Activated CD8-positive, alpha-beta T cell treated with anti-CD3 and anti-CD28 coated beads, Interleukin-2, amount 10 ng/mL, durations not matched to agents 7 days and 5 days (primary cell): ENCODE measurements at regions not wholly inside any gene's neighbourhood (a gene's known extent, or its start where the extent isn't known, plus 50 kb on each side); places are given as distances from the start of the nearest gene placed in this dataset.

Experiments
- ATAC-seq: fragments of 150-1000 bp; cut with Tn5 transposase; one replicate; pipeline ENCODE4 v1.10.0; 2021; ENCODE audit warnings: moderate library complexity
- CTCF ChIA-PET: fragments of 350-600 bp; sonication (Branson Sonifier 250); formaldehyde crosslinking; loops from one replicate; lab custom pipeline; 2021; ENCODE audit warnings: antibody characterized with exemption; lab: Charles Lee
- POLR2A ChIA-PET: fragments of 350-600 bp; sonication (Branson Sonifier 250); formaldehyde crosslinking; loops from one replicate; lab custom pipeline; 2021; ENCODE audit warnings: antibody characterized with exemption; lab: Charles Lee
- DNase-seq: peaks from one replicate; pipeline ENCODE4 v3.0.0-alpha.2; 2020
- H3K27ac Mint-ChIP-seq: one replicate; pipeline ENCODE4 v1.8.0; 2021; ENCODE audit warnings: mild to moderate bottlenecking, mixed read lengths
- H3K27me3 Mint-ChIP-seq: one replicate; pipeline ENCODE4 v1.8.0; 2021; ENCODE audit warnings: low read depth, mixed read lengths
- H3K36me3 Mint-ChIP-seq: one replicate; pipeline ENCODE4 v1.8.0; 2021; ENCODE audit warnings: low read depth, mixed read lengths
- H3K4me1 Mint-ChIP-seq: one replicate; pipeline ENCODE4 v1.8.0; 2021; ENCODE audit warnings: low read depth, mixed read lengths
- H3K4me3 Mint-ChIP-seq: one replicate; pipeline ENCODE4 v1.8.0; 2021; ENCODE audit warnings: mild to moderate bottlenecking, mixed read lengths
- H3K9me3 Mint-ChIP-seq: one replicate; pipeline ENCODE4 v1.8.0; 2022; ENCODE audit warnings: mixed read lengths; ENCODE audit not compliant: insufficient read depth

GRCh38 chr9:105967248-105967647, 272.9 kb downstream of the TMEM38B start:
- H3K4me1 Mint-ChIP-seq = no peaks in the 10 kb centered on the region
- no peak for ATAC-seq
- no peak overlapping the region for H3K27ac Mint-ChIP-seq
- POLR2A ChIA-PET = no interaction called here
- CTCF ChIA-PET = no interaction called here
- H3K4me3 Mint-ChIP-seq = no peak overlapping the region
- H3K27me3 Mint-ChIP-seq = no peaks in the 10 kb centered on the region
- no peak for DNase-seq
- H3K36me3 Mint-ChIP-seq = no peaks in the 10 kb centered on the region
- H3K9me3 Mint-ChIP-seq = no peaks in the 10 kb centered on the region

- POLR2A ChIA-PET = no interaction called here
- Mint-ChIP-seq H3K9me3 (no peaks in the 10 kb centered on the region), H3K36me3 (no peaks in the 10 kb centered on the region), H3K27ac (no peak overlapping the region), H3K27me3 (no peaks in the 10 kb centered on the region), H3K4me3 (no peak overlapping the region), H3K4me1 (no peaks in the 10 kb centered on the region)
- ATAC-seq (no peak), DNase-seq (no peak)
- CTCF ChIA-PET = no interaction called here
These were observed 273.5 kb downstream of the TMEM38B start for GRCh38 chr9:105967797-105968196.

GRCh38 chr9:105968811-105969466, 274.6 kb downstream of the TMEM38B start:
- Mint-ChIP-seq H3K27ac (no peak overlapping the region), H3K9me3 (no peaks in the 10 kb centered on the region), H3K36me3 (no peaks in the 10 kb centered on the region), H3K4me1 (no peaks in the 10 kb centered on the region), H3K27me3 (peaks cover 2% of the 10 kb centered on the region), H3K4me3 (no peak overlapping the region)
- no peak for ATAC-seq
- DNase-seq = no peak
- CTCF ChIA-PET = no interaction called here
- POLR2A ChIA-PET = no interaction called here

- Mint-ChIP-seq H3K27me3 (peaks cover 2% of the 10 kb centered on the region), H3K36me3 (no peaks in the 10 kb centered on the region), H3K9me3 (no peaks in the 10 kb centered on the region), H3K4me1 (no peaks in the 10 kb centered on the region), H3K27ac (no peak overlapping the region), H3K4me3 (no peak overlapping the region)
- ChIA-PET POLR2A (no interaction called here), CTCF (no interaction called here)
- DNase-seq (no peak), ATAC-seq (no peak)
These were observed 275.3 kb downstream of the TMEM38B start for GRCh38 chr9:105969636-105970035.

- H3K9me3 Mint-ChIP-seq = no peaks in the 10 kb centered on the region
- no peak overlapping the region for H3K27ac Mint-ChIP-seq
- POLR2A ChIA-PET = no interaction called here
- no peaks in the 10 kb centered on the region for H3K4me1 Mint-ChIP-seq
- H3K4me3 Mint-ChIP-seq = no peak overlapping the region
- no peak for ATAC-seq
- no peak for DNase-seq
- H3K36me3 Mint-ChIP-seq = no peaks in the 10 kb centered on the region
- peaks cover 2% of the 10 kb centered on the region for H3K27me3 Mint-ChIP-seq
- CTCF ChIA-PET = no interaction called here
These were observed 277.6 kb downstream of the TMEM38B start for GRCh38 chr9:105971986-105972385.

DNA sequence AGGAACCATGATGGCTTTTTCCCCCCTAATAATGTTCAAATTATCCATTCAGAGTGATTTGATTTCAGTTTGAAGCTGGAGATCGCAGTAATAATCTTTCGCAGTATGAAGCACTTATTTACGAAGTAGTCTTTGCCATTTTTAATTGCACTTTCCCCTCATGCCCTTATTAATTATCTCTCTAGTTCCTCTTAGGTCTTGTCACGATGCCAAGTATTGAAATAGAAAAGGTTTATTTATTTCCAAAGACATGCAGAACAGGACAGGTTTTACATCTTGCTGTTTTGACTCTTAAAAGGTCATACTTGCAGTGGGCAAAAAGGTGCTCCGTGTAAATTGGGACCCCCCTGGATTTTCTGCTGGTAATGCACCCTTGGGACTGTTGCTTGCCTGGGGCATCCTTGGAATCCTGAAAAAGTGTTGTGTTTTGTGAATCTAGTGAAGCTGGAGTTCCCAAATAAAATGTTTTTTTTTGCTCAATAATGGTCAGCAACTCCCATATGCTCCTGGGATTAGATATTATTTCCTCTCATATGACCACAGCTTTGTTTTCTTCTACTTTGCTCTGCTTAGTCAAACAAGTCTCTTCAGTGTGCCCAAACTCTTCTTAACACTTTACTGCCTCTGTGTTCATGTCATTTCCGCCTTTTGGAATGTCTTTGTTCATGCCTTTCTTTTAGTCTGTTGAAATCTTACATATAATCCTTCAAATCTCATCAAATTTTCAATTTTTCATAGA, 278.3 kb downstream of the TMEM38B start:
- Mint-ChIP-seq H3K4me3 (no peak overlapping the region), H3K27me3 (peaks cover 2% of the 10 kb centered on the region), H3K27ac (no peak overlapping the region), H3K36me3 (no peaks in the 10 kb centered on the region), H3K9me3 (no peaks in the 10 kb centered on the region), H3K4me1 (no peaks in the 10 kb centered on the region)
- CTCF ChIA-PET = no interaction called here
- ATAC-seq (no peak), DNase-seq (no peak)
- POLR2A ChIA-PET = no interaction called here

- Mint-ChIP-seq H3K4me3 (no peak overlapping the region), H3K27ac (no peak overlapping the region), H3K4me1 (no peaks in the 10 kb centered on the region), H3K27me3 (peaks cover 2% of the 10 kb centered on the region), H3K9me3 (no peaks in the 10 kb centered on the region), H3K36me3 (no peaks in the 10 kb centered on the region)
- DNase-seq = no peak
- ATAC-seq = no peak
- ChIA-PET POLR2A (no interaction called here), CTCF (no interaction called here)
These were observed 279.6 kb downstream of the TMEM38B start for GRCh38 chr9:105973951-105974351.

- ATAC-seq (no peak), DNase-seq (no peak)
- H3K27ac Mint-ChIP-seq = no peak overlapping the region
- no peaks in the 10 kb centered on the region for H3K36me3 Mint-ChIP-seq
- CTCF ChIA-PET = no interaction called here
- no peaks in the 10 kb centered on the region for H3K9me3 Mint-ChIP-seq
- POLR2A ChIA-PET = no interaction called here
- H3K4me3 Mint-ChIP-seq = no peak overlapping the region
- no peaks in the 10 kb centered on the region for H3K4me1 Mint-ChIP-seq
- peaks cover 2% of the 10 kb centered on the region for H3K27me3 Mint-ChIP-seq
These were observed 281.7 kb downstream of the TMEM38B start for GRCh38 chr9:105975886-105976645.

GRCh38 chr9:105978336-105978735, 284.0 kb downstream of the TMEM38B start:
- ChIA-PET CTCF (no interaction called here), POLR2A (no interaction called here)
- ATAC-seq = no peak
- H3K9me3 Mint-ChIP-seq = no peaks in the 10 kb centered on the region
- no peaks in the 10 kb centered on the region for H3K27me3 Mint-ChIP-seq
- no peak overlapping the region for H3K4me3 Mint-ChIP-seq
- H3K36me3 Mint-ChIP-seq = no peaks in the 10 kb centered on the region
- H3K27ac Mint-ChIP-seq = no peak overlapping the region
- H3K4me1 Mint-ChIP-seq = no peaks in the 10 kb centered on the region
- DNase-seq = no peak

DNA sequence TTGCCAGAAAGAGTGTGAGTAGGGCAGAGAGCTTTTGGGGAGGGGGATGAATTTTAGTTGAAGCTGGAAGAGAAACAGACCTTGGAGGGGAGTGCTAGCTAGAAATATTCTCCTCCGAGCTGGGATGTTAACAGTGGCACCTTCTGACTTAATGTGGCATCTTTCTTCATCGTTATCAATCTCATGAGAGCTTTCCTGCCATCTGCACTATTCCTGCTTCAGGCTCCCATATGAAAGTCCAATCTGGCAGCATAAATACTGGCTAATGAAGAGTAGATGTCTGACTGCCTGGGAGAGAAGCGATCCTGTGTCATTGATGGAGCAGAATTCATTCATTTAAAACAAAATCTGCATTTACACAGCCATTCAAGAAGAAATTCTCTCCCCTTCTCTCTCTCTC, 284.5 kb downstream of the TMEM38B start:
- DNase-seq = no peak
- Mint-ChIP-seq H3K4me1 (no peaks in the 10 kb centered on the region), H3K27me3 (no peaks in the 10 kb centered on the region), H3K4me3 (no peak overlapping the region), H3K36me3 (no peaks in the 10 kb centered on the region), H3K27ac (no peak overlapping the region), H3K9me3 (no peaks in the 10 kb centered on the region)
- CTCF ChIA-PET = no interaction called here
- no peak for ATAC-seq
- POLR2A ChIA-PET = no interaction called here

- no peak for DNase-seq
These were observed 284.9 kb downstream of the TMEM38B start for GRCh38 chr9:105979290-105979689.

GRCh38 chr9:105984714-105985113, 290.4 kb downstream of the TMEM38B start:
- Mint-ChIP-seq H3K4me3 (no peak overlapping the region), H3K36me3 (no peaks in the 10 kb centered on the region), H3K4me1 (no peaks in the 10 kb centered on the region), H3K27ac (no peak overlapping the region), H3K27me3 (no peaks in the 10 kb centered on the region), H3K9me3 (no peaks in the 10 kb centered on the region)
- ChIA-PET CTCF (no interaction called here), POLR2A (no interaction called here)
- DNase-seq (no peak), ATAC-seq (no peak)

More at GRCh38 chr9:105979290-105979689, 284.9 kb downstream of the TMEM38B start:
- Mint-ChIP-seq H3K4me1 (no peaks in the 10 kb centered on the region), H3K9me3 (no peaks in the 10 kb centered on the region), H3K27ac (no peak overlapping the region), H3K36me3 (no peaks in the 10 kb centered on the region), H3K4me3 (no peak overlapping the region), H3K27me3 (no peaks in the 10 kb centered on the region)
- ChIA-PET CTCF (no interaction called here), POLR2A (no interaction called here)
- no peak for ATAC-seq
